ENCODE measurements at regions not wholly inside any gene's neighbourhood (a gene's known extent, or its start where the extent isn't known, plus 50 kb on each side); places are given as distances from the start of the nearest gene placed in this dataset.

- no peak for TF ChIP-seq CTCF (IDR thresholded peaks at IDR 0.05)
- no peak for TF ChIP-seq POLR2A (IDR thresholded peaks at IDR 0.05)
- TF ChIP-seq POLR2AphosphoS5 (IDR thresholded peaks at IDR 0.05), result no peak
- TF ChIP-seq EP300 (IDR thresholded peaks at IDR 0.05; ENCODE audit: low read depth), result no peak
These were observed 480.4 kb downstream of the CDH8 start for GRCh38 chr16:61555718-61556441.
